OCI-LY3 (cell line): ENCODE measurements at regions not wholly inside any gene's neighbourhood (a gene's known extent, or its start where the extent isn't known, plus 50 kb on each side); places are given as distances from the start of the nearest gene placed in this dataset.

Experiments used
- EZH2phosphoT487 ChIP-seq: fragments of 200-600 bp; shearing (Covaris generic); IDR thresholded peaks from 2 replicates; pipeline ENCODE4 v1.6.1; 2018; ENCODE audit warnings: antibody characterized with exemption, mixed run types, low read depth
- TF ChIP-seq, protein P1 (sequence below): fragments of 200-600, 300-600 bp; sonication (generic); IDR thresholded peaks from 2 replicates; pipeline ENCODE4 v1.5.1; 2014; ENCODE audit warnings: antibody characterized with exemption, low read length, low read depth

DNA sequence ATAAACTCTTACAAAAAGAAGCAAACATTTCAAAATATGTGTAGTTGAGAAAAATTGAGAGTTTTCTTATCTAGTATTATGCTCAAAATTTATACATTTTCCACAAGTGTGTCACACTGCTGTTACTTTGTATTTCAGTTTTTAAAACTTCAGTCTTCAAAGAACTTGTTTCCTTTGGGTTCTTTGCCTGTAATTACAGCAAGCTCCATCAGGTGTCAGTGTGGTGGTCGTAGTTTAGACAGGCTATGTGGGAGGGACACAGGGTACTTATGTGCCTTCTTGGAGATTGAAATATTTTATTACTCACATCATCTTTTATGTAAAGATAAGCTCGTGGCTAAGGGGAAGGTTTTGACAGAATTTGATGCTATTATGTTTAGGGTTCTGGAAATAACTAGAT, 360.5 kb downstream of the FGFR2 start:
- TF ChIP-seq, protein P1, sequence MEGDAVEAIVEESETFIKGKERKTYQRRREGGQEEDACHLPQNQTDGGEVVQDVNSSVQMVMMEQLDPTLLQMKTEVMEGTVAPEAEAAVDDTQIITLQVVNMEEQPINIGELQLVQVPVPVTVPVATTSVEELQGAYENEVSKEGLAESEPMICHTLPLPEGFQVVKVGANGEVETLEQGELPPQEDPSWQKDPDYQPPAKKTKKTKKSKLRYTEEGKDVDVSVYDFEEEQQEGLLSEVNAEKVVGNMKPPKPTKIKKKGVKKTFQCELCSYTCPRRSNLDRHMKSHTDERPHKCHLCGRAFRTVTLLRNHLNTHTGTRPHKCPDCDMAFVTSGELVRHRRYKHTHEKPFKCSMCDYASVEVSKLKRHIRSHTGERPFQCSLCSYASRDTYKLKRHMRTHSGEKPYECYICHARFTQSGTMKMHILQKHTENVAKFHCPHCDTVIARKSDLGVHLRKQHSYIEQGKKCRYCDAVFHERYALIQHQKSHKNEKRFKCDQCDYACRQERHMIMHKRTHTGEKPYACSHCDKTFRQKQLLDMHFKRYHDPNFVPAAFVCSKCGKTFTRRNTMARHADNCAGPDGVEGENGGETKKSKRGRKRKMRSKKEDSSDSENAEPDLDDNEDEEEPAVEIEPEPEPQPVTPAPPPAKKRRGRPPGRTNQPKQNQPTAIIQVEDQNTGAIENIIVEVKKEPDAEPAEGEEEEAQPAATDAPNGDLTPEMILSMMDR: peak; percentile 14
- no peak for TF ChIP-seq EZH2phosphoT487
